K562 (cell line): ENCODE measurements at regions not wholly inside any gene's neighbourhood (a gene's known extent, or its start where the extent isn't known, plus 50 kb on each side); places are given as distances from the start of the nearest gene placed in this dataset.

Experiments used
- ATAC-seq: fragments of 200-7000 bp; cut with Tn5 transposase; 3 replicates; pipeline ENCODE4 v1.9.1; 2020; ENCODE audit warnings: moderate library complexity
- BruUV-seq: library from RNA; stranded (reverse); fragments of 400-500 nt; replicated peaks from 2 replicates; lab custom pipeline; 2021; lab: Mats Ljungman, UMichigan
- CTCF ChIA-PET: fragments of 300-600 bp; formaldehyde crosslinking; extraction: SDS; loops from one replicate; lab custom pipeline; 2021; ENCODE audit warnings: low intra/inter-chr PET ratio; lab: Yijun Ruan, JAX
- POLR2A ChIA-PET: fragments of 300-600, 350-650 bp; sonication (Branson Sonifier 250); formaldehyde crosslinking; extraction: SDS; loops from one replicate; lab custom pipeline; 2021; ENCODE audit warnings: antibody characterized with exemption, inconsistent platforms; lab: Yijun Ruan, JAX
- DNase-seq, 4 experiments: peaks; one replicate each; pipeline versions ENCODE4 v3.0.0 to v3.0.0-alpha.2; 2011 to 2018; ENCODE audit warnings: low spot score in 3 of 4, mixed read lengths in 3 of 4; ENCODE audit errors: extremely low read depth in 1 of 4
- FAIRE-seq: peaks from 2 replicates; lab custom pipeline; 2011; peaks lifted over from hg19 to GRCh38; lab: Jason Lieb, UNC
- H2AFZ ChIP-seq: 2 replicates; pipeline ENCODE4 v1.6.0; 2011; ENCODE audit warnings: low read depth, low read length, control low read depth, inconsistent platforms
- H3K27ac ChIP-seq: fragments of 200-600 bp; 3 replicates; pipeline ENCODE4 v1.8.0; 2011; ENCODE audit warnings: low read depth, mild to moderate bottlenecking, control low read depth, inconsistent platforms, low read length, moderate library complexity, mixed read lengths; ENCODE audit errors: extremely low read depth
- H3K27me3 ChIP-seq, 2 experiments: fragments of 300-600 bp in 1 of 2; 2 replicates in 1 of 2; 3 replicates in 1 of 2; pipeline versions ENCODE4 v1.6.0 to v1.8.0; 2011; ENCODE audit warnings: inconsistent platforms in 2 of 2, low read length in 2 of 2, mild to moderate bottlenecking in 1 of 2, mixed read lengths in 1 of 2, moderate library complexity in 1 of 2; ENCODE audit not compliant: control insufficient read depth in 2 of 2, insufficient read depth in 2 of 2
- H3K36me3 ChIP-seq: fragments of 300-600 bp; 3 replicates; pipeline ENCODE4 v1.8.0; 2011; ENCODE audit warnings: mild to moderate bottlenecking, low read length, inconsistent platforms; ENCODE audit not compliant: control insufficient read depth, insufficient read depth
- H3K4me1 ChIP-seq, 2 experiments: fragments of 200-600 bp in 1 of 2; replicated peaks in 1 of 2; 2 replicates in 1 of 2; 3 replicates in 1 of 2; pipeline versions ENCODE4 v1.5.1 to v1.8.0; 2011; ENCODE audit warnings: inconsistent platforms in 2 of 2, low read length in 2 of 2, mild to moderate bottlenecking in 1 of 2, mixed read lengths in 1 of 2, moderate library complexity in 1 of 2; ENCODE audit not compliant: control insufficient read depth in 2 of 2, insufficient read depth in 2 of 2
- H3K4me2 ChIP-seq: 2 replicates; pipeline ENCODE4 v1.6.1; 2011; ENCODE audit warnings: low read length, control low read depth, inconsistent platforms, mixed read lengths; ENCODE audit not compliant: insufficient read depth
- H3K4me3 ChIP-seq: fragments of 200-600 bp; sonication (generic), shearing (Covaris generic); 2 replicates; pipeline ENCODE4 v1.5.1; 2016; ENCODE audit warnings: control low read depth, inconsistent platforms
- H3K79me2 ChIP-seq: fragments of 200-600 bp; 3 replicates; pipeline ENCODE4 v1.8.0; 2011; ENCODE audit warnings: low read length, inconsistent platforms; ENCODE audit not compliant: control insufficient read depth, insufficient read depth
- H3K9ac ChIP-seq, 2 experiments: 2 replicates each; pipeline versions ENCODE4 v1.6.0 to v1.6.1; 2011; ENCODE audit warnings: low read depth in 2 of 2, low read length in 2 of 2, control low read depth in 1 of 2, inconsistent platforms in 1 of 2, mild to moderate bottlenecking in 1 of 2, mixed read lengths in 1 of 2; ENCODE audit not compliant: insufficient read depth in 1 of 2
- H3K9me1 ChIP-seq: one replicate; pipeline ENCODE4 v1.6.0; 2011; ENCODE audit warnings: inconsistent platforms, mild to moderate bottlenecking, low read length, moderate library complexity; ENCODE audit not compliant: control insufficient read depth, insufficient read depth
- H3K9me3 ChIP-seq: replicated peaks from 2 replicates; pipeline ENCODE4 v1.5.1; 2011; ENCODE audit warnings: low read depth, low read length, inconsistent platforms; ENCODE audit not compliant: control insufficient read depth, insufficient read depth
- H4K20me1 ChIP-seq: replicated peaks from 2 replicates; pipeline ENCODE4 v1.6.1; 2011; ENCODE audit warnings: low read length, inconsistent platforms, mixed read lengths; ENCODE audit not compliant: control insufficient read depth, insufficient read depth
- BCLAF1 ChIP-seq, 2 experiments: fragments of 450-650 bp in 1 of 2; IDR thresholded peaks; 2 replicates each; pipeline ENCODE4 v1.6.1; 2011 to 2017; ENCODE audit warnings: low read depth in 2 of 2, antibody characterized with exemption in 1 of 2, borderline replicate concordance in 1 of 2, low read length in 1 of 2, mild to moderate bottlenecking in 1 of 2, mixed read lengths in 1 of 2; ENCODE audit not compliant: control insufficient read depth in 1 of 2
- CCNT2 ChIP-seq: IDR thresholded peaks from 2 replicates; pipeline ENCODE4 v1.6.1; 2011; ENCODE audit warnings: borderline replicate concordance, low read depth, mild to moderate bottlenecking, moderate library complexity, mixed read lengths, low read length; ENCODE audit not compliant: insufficient read length; ENCODE audit errors: extremely low read depth
- E2F4 ChIP-seq: sonication (generic); formaldehyde crosslinking; IDR thresholded peaks from 2 replicates; pipeline ENCODE4 v1.8.0; 2022; ENCODE audit warnings: mild to moderate bottlenecking, low read depth, missing genetic modification reagents
- ELF2 ChIP-seq: fragments of 250-450 bp; sonication (Bioruptor Pico); IDR thresholded peaks from 2 replicates; pipeline ENCODE4 v1.5.0; 2021; ENCODE audit warnings: mild to moderate bottlenecking
- FOXJ2 ChIP-seq: fragments of 200-800 bp; sonication (Bioruptor generic); IDR thresholded peaks from 2 replicates; pipeline ENCODE4 v1.6.1; 2016; ENCODE audit warnings: missing genetic modification characterization, missing compliant biosample characterization
- GTF2F1 ChIP-seq: IDR thresholded peaks from 2 replicates; pipeline ENCODE4 v1.6.1; 2011; ENCODE audit warnings: low read depth, low read length, improper control_type of control experiment
- MED1 ChIP-seq: sonication (generic); formaldehyde crosslinking; IDR thresholded peaks from 2 replicates; pipeline ENCODE4 v1.8.1; 2023; ENCODE audit warnings: missing genetic modification reagents, borderline replicate concordance
- NCOR1 ChIP-seq: fragments of 450-650 bp; IDR thresholded peaks from 2 replicates; pipeline ENCODE4 v1.6.1; 2016; ENCODE audit warnings: mild to moderate bottlenecking, moderate library complexity
- RCOR1 ChIP-seq, 2 experiments: IDR thresholded peaks; 2 replicates each; pipeline ENCODE4 v1.6.1; 2012; ENCODE audit warnings: low read depth in 2 of 2, low read length in 2 of 2, borderline replicate concordance in 1 of 2, improper control_type of control experiment in 1 of 2
- ZNF140 ChIP-seq: fragments of 250-450 bp; sonication (Bioruptor Pico); IDR thresholded peaks from 2 replicates; pipeline ENCODE4 v1.8.0; 2021; ENCODE audit warnings: moderate library complexity, mild to moderate bottlenecking, inconsistent platforms
- ZNF449 ChIP-seq: fragments of 250-450 bp; sonication (Bioruptor Pico); IDR thresholded peaks from 2 replicates; pipeline ENCODE4 v1.8.0; 2022; ENCODE audit warnings: moderate library complexity, mild to moderate bottlenecking, inconsistent platforms
- ZNF639 ChIP-seq, 2 experiments: fragments of 200-800 bp in 1 of 2; sonication (Bioruptor generic) in 1 of 2; sonication (generic) in 1 of 2; formaldehyde crosslinking in 1 of 2; IDR thresholded peaks in 1 of 2; conservative IDR thresholded peaks in 1 of 2; 2 replicates each; pipeline versions ENCODE4 v1.5.0 to v1.6.1; 2016 to 2020; ENCODE audit warnings: missing compliant biosample characterization in 1 of 2, missing genetic modification characterization in 1 of 2, missing genetic modification reagents in 1 of 2
- ZNF696 ChIP-seq: fragments of 250-450 bp; sonication (Bioruptor Pico); conservative IDR thresholded peaks from 2 replicates; pipeline ENCODE4 v1.4.0; 2020; ENCODE audit warnings: mild to moderate bottlenecking, moderate library complexity
- ZNF717 ChIP-seq: fragments of 250-450 bp; sonication (Bioruptor Pico); IDR thresholded peaks from 2 replicates; pipeline ENCODE4 v1.5.0; 2021
- ZNF79 ChIP-seq: fragments of 250-450 bp; sonication (Bioruptor Pico); IDR thresholded peaks from 2 replicates; pipeline ENCODE4 v1.4.0; 2020; ENCODE audit warnings: low read depth, mild to moderate bottlenecking, moderate library complexity
- WGBS: fragments of 100-300 bp; shearing (Covaris generic); methylation state at CpG from one replicate; pipeline ENCODE4 v1.1.6; 2016; ENCODE audit warnings: low coverage, mixed read lengths; ENCODE audit not compliant: insufficient coverage; ENCODE audit errors: missing lambda C conversion rate; 5-methylcytosine and 5-hydroxymethylcytosine counted together
- in situ Hi-C: fragments of 300-500 bp; cut with MboI; formaldehyde crosslinking; loops from 4 replicates; pipeline ENCODE4 v1.15.0; 2018; ENCODE audit warnings: inconsistent platforms, mixed read lengths
- intact Hi-C: fragments of 100-400 bp; cut with micrococcal nuclease; formaldehyde crosslinking; loops from 2 replicates; pipeline ENCODE4 v1.14.2; 2022

GRCh38 chr15:24899367-24899766 lies 55.4 kb upstream of the SNRPN start:
- no TSS peak for BruUV-seq
- H3K27me3 ChIP-seq: no peaks in the 10 kb centered on the region
- no peaks in the 10 kb centered on the region for H3K36me3 ChIP-seq
- no peak for ATAC-seq
- DNase-seq: no peak
- no peak overlapping the region for H3K27ac ChIP-seq
- no peaks in the 10 kb centered on the region for H3K9me1 ChIP-seq
- no peak overlapping the region for H3K9ac ChIP-seq
- ChIA-PET CTCF (no interaction called here), POLR2A (no interaction called here)
- no peaks in the 10 kb centered on the region for H4K20me1 ChIP-seq
- 0% methylated on average over 3 of the region's 3 CpGs for WGBS
- in situ Hi-C loops: no loop called here
- FAIRE-seq: no peak
- H3K4me1 ChIP-seq: no peaks in the 10 kb centered on the region
- H2AFZ ChIP-seq: no peak overlapping the region
- H3K9me3 ChIP-seq: no peaks in the 10 kb centered on the region
- no peaks in the 10 kb centered on the region for H3K79me2 ChIP-seq
- intact Hi-C loops: no loop called here
- no peak overlapping the region for H3K4me2 ChIP-seq
- H3K4me3 ChIP-seq: no peak overlapping the region
- no peak for TF ChIP-seq CCNT2
- no peak for TF ChIP-seq ZNF717 (CRISPR knock-in tag)
- TF ChIP-seq ZNF140: no peak
- no peak for TF ChIP-seq ZNF449 (CRISPR knock-in tag)
- no peak for TF ChIP-seq FOXJ2 (tag)
- TF ChIP-seq BCLAF1 (IDR thresholded peaks at IDR 0.05; ENCODE audit: borderline replicate concordance in 1 of 2, control insufficient read depth in 1 of 2, low read depth in 2 of 2, low read length in 1 of 2): no peak
- TF ChIP-seq MED1 (CRISPR knock-in tag): no peak
- no peak for TF ChIP-seq ZNF696 (CRISPR knock-in tag)
- TF ChIP-seq E2F4 (CRISPR knock-in tag): no peak
- TF ChIP-seq ZNF79 (CRISPR knock-in tag): no peak
- no peak for TF ChIP-seq ELF2 (CRISPR knock-in tag)
- TF ChIP-seq NCOR1: no peak
- TF ChIP-seq RCOR1 (IDR thresholded peaks at IDR 0.05; ENCODE audit: borderline replicate concordance in 1 of 2, low read depth in 2 of 2, low read length in 2 of 2): no peak
- TF ChIP-seq ZNF639 (CRISPR knock-in tag; conservative IDR thresholded peaks at IDR 0.05 in 1 of 2, IDR thresholded peaks at IDR 0.05 in 1 of 2): no peak
- no peak for TF ChIP-seq GTF2F1
